ENCODE measurements at regions not wholly inside any gene's neighbourhood (a gene's known extent, or its start where the extent isn't known, plus 50 kb on each side); places are given as distances from the start of the nearest gene placed in this dataset.

DNA sequence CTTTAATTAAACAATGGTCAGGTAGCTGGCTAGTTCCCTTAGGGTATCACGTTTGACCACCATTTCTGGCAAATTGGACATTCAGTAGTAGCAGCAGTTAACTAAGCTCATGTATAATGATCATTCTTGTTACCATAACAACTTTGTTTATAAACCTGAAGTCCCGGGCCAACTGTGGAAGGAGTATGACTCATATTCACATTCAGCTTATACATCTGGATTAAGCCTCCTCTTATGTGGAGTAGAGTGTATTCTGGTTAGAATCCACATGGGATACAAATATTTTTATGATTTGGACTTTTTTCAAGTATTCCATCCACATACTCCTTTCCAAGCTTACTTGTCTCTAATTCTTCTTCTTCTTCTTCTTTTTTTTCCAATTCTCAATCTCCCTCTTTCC lies 70.3 kb upstream of the ZSWIM2 start:
- no peak for DNase-seq

DNA sequence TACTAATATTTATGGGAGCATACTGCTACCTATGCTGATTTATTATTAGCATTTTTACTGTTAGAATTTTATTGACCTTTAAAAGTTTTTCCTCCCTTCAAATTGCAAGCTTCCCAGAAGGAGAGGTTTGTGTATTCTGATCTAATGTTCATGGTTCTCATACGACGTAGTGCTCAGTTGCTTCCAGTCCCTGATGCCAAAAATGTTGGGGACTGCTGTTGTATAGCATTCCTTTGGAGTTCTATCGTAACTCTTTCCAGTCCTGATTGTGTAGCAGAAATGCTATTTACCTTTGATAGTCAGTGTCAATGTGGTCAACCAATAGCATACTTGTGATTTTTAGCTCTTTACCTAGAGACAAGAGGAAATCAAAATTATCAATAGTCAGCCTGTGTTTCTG lies 69.5 kb upstream of the ZSWIM2 start:
- DNase-seq, result no peak

- DNase-seq, result no peak
Measured at GRCh38 chr2:186917866-186918265, 68.9 kb upstream of the ZSWIM2 start.

GRCh38 chr2:186913870-186914269 lies 64.9 kb upstream of the ZSWIM2 start:
- DNase-seq, result no peak

DNA sequence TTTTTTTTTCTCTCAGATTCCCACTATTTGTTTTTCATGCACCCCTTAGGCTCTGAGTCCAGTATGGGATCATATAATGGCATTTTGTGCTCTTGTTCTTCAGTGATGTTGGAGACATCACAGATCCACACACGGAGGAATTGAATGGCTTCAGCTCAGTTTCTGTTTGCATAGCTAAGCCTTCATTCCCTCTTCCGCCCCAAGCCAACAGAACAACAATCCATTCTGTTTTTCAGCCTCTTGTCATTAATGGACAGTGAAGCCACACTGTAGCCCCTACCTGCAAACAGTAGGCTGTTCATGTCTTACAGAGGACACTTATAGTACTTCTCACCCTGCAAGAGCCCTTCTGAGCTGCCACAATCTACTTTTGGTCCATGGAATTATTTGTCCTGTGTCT lies 64.0 kb upstream of the ZSWIM2 start:
- no peak for DNase-seq

- no peak for DNase-seq
Measured at GRCh38 chr2:186911551-186912085, 62.6 kb upstream of the ZSWIM2 start.

- DNase-seq, result no peak
Measured at GRCh38 chr2:186910996-186911395, 62.0 kb upstream of the ZSWIM2 start.

- no peak for DNase-seq
Measured at GRCh38 chr2:186909095-186909494, 60.1 kb upstream of the ZSWIM2 start.

DNA sequence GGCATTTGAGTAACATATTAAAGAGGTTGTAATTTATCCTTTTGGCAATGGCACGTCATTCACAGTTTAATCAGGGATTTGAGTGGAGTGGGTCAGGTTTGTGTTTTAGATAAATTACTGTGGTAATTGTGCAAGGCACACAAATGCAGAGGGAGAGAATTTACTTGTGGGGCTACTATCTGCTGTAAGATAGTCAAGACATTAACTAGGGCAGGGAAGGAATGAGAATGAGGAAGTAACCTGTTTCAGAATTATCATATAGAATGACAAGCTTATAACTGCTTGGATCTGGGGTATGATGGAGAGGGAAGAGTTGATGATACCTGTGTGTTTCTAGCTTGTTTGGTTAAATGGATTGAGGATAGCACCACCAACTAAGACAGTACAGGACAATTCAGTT lies 58.9 kb upstream of the ZSWIM2 start:
- no peak for DNase-seq

GRCh38 chr2:186903216-186903615 lies 54.2 kb upstream of the ZSWIM2 start:
- DNase-seq, result no peak
